ENCODE measurements at regions not wholly inside any gene's neighbourhood (a gene's known extent, or its start where the extent isn't known, plus 50 kb on each side); places are given as distances from the start of the nearest gene placed in this dataset.
"Not testable (repeated sequence)": the region's sequence is repeated elsewhere in the genome, so short reads cannot be mapped to it uniquely, and the experiment has no call there.

DNA sequence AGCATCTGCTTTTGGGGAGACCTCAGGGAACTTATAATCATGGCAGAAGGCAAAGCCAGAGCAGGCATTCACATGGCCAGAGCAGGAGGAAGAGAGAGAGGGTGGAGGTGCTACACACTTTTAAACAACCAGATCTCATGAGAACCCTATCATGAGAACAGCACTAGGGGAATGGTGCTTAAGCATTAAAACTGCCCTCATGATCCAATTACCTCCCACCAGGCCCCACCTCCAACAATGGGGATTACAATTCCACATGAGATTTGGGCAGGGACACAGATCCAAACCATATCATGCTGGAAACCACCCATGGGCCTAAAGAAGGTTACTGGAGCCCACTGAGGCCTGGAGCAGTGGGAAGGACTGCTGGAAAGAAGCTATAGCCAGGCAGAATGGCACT is 66.9 kb upstream of the CHST1 start:
- Mint-ChIP-seq H3K9me3 (ENCODE audit: low read depth) (peaks cover 6% of the 10 kb centered on the region), H3K36me3 (ENCODE audit: low read depth) (peaks cover 3% of the 10 kb centered on the region), H3K27ac (ENCODE audit: unreplicated experiment) (no peak overlapping the region), H3K27me3 (ENCODE audit: low read depth) (peaks cover 36% of the 10 kb centered on the region), H3K4me1 (ENCODE audit: low read depth) (peaks cover 6% of the 10 kb centered on the region), H3K4me3 (ENCODE audit: unreplicated experiment) (no peak overlapping the region)
- no peak for DNase-seq (ENCODE audit: low spot score)
- TF ChIP-seq CTCF (IDR thresholded peaks at IDR 0.05) = no peak

- not testable (repeated sequence) for H3K9me3 Mint-ChIP-seq (ENCODE audit: low read depth); H3K27ac Mint-ChIP-seq (ENCODE audit: unreplicated experiment); DNase-seq (ENCODE audit: low spot score); H3K4me3 Mint-ChIP-seq (ENCODE audit: unreplicated experiment); H3K4me1 Mint-ChIP-seq (ENCODE audit: low read depth); H3K36me3 Mint-ChIP-seq (ENCODE audit: low read depth)
- H3K27me3 Mint-ChIP-seq (ENCODE audit: low read depth) = peaks cover 45% of the 10 kb centered on the region
Measured at GRCh38 chr11:45731171-45731570, 65.7 kb upstream of the CHST1 start.

- no peaks in the 10 kb centered on the region for H3K9me3 Mint-ChIP-seq (ENCODE audit: low read depth)
- H3K4me1 Mint-ChIP-seq (ENCODE audit: low read depth) = no peaks in the 10 kb centered on the region
- TF ChIP-seq CTCF (IDR thresholded peaks at IDR 0.05) = no peak
- DNase-seq (ENCODE audit: low spot score) = no peak
- no peak overlapping the region for H3K27ac Mint-ChIP-seq (ENCODE audit: unreplicated experiment)
- H3K4me3 Mint-ChIP-seq (ENCODE audit: unreplicated experiment) = no peak overlapping the region
- no peaks in the 10 kb centered on the region for H3K36me3 Mint-ChIP-seq (ENCODE audit: low read depth)
- peaks cover 50% of the 10 kb centered on the region for H3K27me3 Mint-ChIP-seq (ENCODE audit: low read depth)
Measured at GRCh38 chr11:45730014-45730413, 64.6 kb upstream of the CHST1 start.

GRCh38 chr11:45726493-45727054 is 61.2 kb upstream of the CHST1 start:
- Mint-ChIP-seq H3K27me3 (ENCODE audit: low read depth) (peaks cover 38% of the 10 kb centered on the region), H3K4me1 (ENCODE audit: low read depth) (no peaks in the 10 kb centered on the region), H3K27ac (ENCODE audit: unreplicated experiment) (no peak overlapping the region), H3K9me3 (ENCODE audit: low read depth) (no peaks in the 10 kb centered on the region), H3K4me3 (ENCODE audit: unreplicated experiment) (no peak overlapping the region), H3K36me3 (ENCODE audit: low read depth) (no peaks in the 10 kb centered on the region)
- no peak for DNase-seq (ENCODE audit: low spot score)
- TF ChIP-seq CTCF (IDR thresholded peaks at IDR 0.05) = no peak

GRCh38 chr11:45725776-45726492 is 60.5 kb upstream of the CHST1 start:
- no peak for TF ChIP-seq CTCF (IDR thresholded peaks at IDR 0.05)
- H3K36me3 Mint-ChIP-seq (ENCODE audit: low read depth) = no peaks in the 10 kb centered on the region
- H3K27ac Mint-ChIP-seq (ENCODE audit: unreplicated experiment) = no peak overlapping the region
- no peaks in the 10 kb centered on the region for H3K4me1 Mint-ChIP-seq (ENCODE audit: low read depth)
- H3K4me3 Mint-ChIP-seq (ENCODE audit: unreplicated experiment) = no peak overlapping the region
- peaks cover 38% of the 10 kb centered on the region for H3K27me3 Mint-ChIP-seq (ENCODE audit: low read depth)
- DNase-seq (ENCODE audit: low spot score) = no peak
- H3K9me3 Mint-ChIP-seq (ENCODE audit: low read depth) = no peaks in the 10 kb centered on the region

DNA sequence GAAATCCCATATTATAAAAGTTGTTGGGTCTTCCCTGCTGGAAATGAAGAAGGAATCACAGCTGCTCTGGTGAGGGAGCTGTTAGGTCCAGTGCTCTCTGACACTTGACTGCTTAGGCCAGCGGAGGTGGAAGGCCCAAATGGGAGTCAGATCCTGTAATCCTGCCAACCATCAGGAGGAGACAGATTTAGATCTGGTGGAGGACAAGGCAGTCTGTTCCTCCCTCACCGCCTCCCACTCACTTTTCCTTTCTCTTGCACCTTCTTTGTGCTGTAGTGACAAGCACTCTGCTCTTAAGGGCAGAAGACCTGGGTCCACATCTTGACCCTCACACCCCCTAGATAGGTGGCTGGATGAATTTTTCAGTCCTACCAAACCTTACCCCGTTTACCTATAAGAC is 59.7 kb upstream of the CHST1 start:
- no peaks in the 10 kb centered on the region for H3K4me1 Mint-ChIP-seq (ENCODE audit: low read depth)
- TF ChIP-seq CTCF (IDR thresholded peaks at IDR 0.05) = no peak
- H3K36me3 Mint-ChIP-seq (ENCODE audit: low read depth) = no peaks in the 10 kb centered on the region
- H3K27me3 Mint-ChIP-seq (ENCODE audit: low read depth) = peaks cover 37% of the 10 kb centered on the region
- DNase-seq (ENCODE audit: low spot score) = no peak
- no peak overlapping the region for H3K27ac Mint-ChIP-seq (ENCODE audit: unreplicated experiment)
- no peak overlapping the region for H3K4me3 Mint-ChIP-seq (ENCODE audit: unreplicated experiment)
- no peaks in the 10 kb centered on the region for H3K9me3 Mint-ChIP-seq (ENCODE audit: low read depth)
